Lower leg skin (tissue), 3 donors: ENCODE measurements at regions not wholly inside any gene's neighbourhood (a gene's known extent, or its start where the extent isn't known, plus 50 kb on each side); places are given as distances from the start of the nearest gene placed in this dataset.

ENCODE experiments used
- POLR2A ChIP-seq, 2 donors: fragments of 450-650 bp; IDR thresholded peaks; one replicate each; pipeline ENCODE4 v1.6.1; 2016 to 2017; ENCODE audit warnings: antibody characterized with exemption in 2 of 2, mild to moderate bottlenecking in 1 of 2, moderate library complexity in 1 of 2
- TF ChIP-seq, protein P1 (sequence below), 3 donors: fragments of 450-650 bp; IDR thresholded peaks; one replicate each; pipeline ENCODE4 v1.5.1; 2016; ENCODE audit warnings: antibody characterized with exemption in 3 of 3, mild to moderate bottlenecking in 3 of 3, moderate library complexity in 2 of 3

DNA sequence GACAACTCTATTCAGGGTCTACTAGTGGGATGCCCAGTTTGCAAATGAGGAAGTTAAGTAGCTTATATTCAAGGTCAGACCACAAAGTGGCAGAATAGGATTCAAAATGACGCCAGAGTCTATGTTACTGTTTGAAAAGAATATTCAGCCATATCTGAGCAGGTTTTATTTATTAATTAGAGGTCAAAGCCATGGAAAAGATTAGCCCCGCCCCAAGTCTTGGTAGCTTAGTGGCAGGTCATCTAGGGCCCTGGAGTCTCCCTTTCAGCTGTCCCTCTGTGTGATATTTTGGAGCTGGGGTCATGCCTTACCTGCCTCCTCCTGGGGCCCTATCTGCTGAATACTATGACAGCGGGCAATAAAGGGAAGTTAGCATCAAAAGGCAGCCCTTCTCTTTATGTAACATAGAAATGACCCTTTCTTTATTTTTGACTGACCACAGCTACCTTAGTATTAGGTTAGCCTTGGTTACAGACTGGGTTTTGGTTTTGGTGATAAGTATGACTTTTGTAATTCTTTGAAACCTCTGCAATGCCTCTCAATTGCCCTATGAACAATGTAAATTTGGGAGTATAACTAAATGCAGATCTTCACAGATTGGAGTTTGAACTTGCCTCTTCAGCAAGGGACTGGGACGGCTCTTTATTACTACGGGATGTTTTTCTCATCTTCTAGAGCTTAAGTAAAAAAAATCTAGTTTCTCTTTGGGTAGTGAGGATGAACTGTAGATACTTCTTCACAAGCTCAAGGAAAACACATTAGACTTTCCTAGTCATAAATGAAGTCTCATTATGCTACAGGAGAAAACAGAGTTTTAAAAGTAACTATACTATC, 153.0 kb upstream of the ITGA4 start:
- TF ChIP-seq, protein P1, sequence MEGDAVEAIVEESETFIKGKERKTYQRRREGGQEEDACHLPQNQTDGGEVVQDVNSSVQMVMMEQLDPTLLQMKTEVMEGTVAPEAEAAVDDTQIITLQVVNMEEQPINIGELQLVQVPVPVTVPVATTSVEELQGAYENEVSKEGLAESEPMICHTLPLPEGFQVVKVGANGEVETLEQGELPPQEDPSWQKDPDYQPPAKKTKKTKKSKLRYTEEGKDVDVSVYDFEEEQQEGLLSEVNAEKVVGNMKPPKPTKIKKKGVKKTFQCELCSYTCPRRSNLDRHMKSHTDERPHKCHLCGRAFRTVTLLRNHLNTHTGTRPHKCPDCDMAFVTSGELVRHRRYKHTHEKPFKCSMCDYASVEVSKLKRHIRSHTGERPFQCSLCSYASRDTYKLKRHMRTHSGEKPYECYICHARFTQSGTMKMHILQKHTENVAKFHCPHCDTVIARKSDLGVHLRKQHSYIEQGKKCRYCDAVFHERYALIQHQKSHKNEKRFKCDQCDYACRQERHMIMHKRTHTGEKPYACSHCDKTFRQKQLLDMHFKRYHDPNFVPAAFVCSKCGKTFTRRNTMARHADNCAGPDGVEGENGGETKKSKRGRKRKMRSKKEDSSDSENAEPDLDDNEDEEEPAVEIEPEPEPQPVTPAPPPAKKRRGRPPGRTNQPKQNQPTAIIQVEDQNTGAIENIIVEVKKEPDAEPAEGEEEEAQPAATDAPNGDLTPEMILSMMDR (IDR thresholded peaks at IDR 0.05): no peak
- TF ChIP-seq POLR2A (IDR thresholded peaks at IDR 0.05): no peak
